ENCODE measurements at regions not wholly inside any gene's neighbourhood (a gene's known extent, or its start where the extent isn't known, plus 50 kb on each side); places are given as distances from the start of the nearest gene placed in this dataset.

DNA sequence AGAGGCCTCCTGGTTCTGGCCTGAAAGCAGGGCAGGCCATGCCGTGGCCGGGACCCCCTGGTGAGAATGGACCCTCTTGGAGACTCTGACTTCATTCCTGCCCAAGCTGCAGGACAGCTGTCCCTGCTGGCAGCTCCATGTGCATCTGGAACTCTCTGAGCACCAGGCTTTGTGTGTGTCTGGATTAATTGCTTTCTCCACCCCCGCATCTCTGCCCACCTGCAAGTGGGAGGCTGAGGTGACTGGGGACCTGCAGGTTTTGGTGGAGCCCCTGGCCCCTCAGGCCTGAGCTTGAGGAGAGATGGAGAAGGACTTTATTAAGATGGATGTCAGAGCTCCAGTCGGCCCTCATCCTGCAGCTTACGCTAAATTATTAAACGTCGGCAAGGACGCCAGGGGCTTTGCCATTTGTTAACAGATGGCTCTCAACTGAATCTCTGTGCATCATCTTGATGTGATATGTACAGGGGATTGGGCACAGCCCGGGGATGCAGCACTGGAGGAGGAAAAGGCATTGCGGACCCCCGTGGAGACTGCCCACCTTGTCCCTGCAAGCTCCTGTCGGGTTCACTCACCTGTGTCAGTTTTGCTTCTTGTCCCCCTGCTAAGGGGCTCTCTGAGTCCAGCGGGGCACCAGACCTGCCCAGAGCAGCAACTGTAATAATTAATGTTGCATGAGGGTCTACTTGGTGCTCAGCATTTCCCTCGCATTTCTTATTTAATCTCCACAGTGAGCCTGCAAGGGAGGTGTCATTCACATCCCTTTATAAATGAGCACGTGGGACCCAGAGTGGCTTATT is 154.1 kb upstream of the RPL38 start:
- DNase-seq (ENCODE audit: low spot score), result no peak

DNA sequence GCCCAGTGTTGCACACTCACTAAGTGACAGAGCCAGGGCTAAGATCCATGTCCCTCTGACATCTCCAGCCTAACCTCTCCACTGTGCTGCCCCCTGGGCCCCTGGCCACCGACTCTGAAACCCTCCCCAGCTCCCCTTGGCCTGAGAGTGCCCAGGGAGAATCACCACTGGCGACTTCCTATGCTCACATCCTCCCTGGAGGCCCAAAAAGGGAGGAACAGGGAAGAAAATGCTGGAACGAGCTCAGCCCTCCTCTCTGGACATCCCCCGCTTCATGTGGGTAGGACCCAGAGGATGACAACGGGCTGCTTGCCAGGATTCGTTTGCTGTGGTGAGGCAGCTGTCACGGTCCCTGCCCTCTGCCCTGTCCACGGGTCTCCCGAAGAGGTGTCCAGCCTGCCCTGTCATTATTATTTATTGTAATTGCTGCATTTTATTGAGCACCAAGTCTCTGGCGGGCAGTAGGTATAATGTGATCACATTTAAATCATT is 153.5 kb upstream of the RPL38 start:
- no peak for DNase-seq (ENCODE audit: low spot score)

DNA sequence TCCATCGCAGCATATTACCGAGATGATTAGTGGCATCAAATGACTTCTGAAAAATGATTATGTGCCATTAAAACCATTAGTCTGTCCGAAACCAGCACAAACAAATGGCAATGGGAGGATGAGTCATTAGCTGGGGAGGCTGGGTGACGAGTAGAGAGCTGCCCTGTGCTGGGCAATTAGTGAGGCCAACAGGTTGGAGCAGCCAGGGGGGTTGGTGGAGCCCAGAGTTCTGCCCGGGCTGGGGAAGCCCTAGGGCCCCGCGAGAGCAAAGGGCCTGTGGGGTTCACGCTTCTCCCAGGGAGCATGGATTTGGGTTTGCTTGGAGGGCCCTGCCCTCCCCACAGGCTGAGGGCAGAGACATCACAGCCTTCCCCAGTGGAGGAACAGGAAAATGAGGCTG is 152.1 kb upstream of the RPL38 start:
- DNase-seq (ENCODE audit: low spot score), result no peak

DNA sequence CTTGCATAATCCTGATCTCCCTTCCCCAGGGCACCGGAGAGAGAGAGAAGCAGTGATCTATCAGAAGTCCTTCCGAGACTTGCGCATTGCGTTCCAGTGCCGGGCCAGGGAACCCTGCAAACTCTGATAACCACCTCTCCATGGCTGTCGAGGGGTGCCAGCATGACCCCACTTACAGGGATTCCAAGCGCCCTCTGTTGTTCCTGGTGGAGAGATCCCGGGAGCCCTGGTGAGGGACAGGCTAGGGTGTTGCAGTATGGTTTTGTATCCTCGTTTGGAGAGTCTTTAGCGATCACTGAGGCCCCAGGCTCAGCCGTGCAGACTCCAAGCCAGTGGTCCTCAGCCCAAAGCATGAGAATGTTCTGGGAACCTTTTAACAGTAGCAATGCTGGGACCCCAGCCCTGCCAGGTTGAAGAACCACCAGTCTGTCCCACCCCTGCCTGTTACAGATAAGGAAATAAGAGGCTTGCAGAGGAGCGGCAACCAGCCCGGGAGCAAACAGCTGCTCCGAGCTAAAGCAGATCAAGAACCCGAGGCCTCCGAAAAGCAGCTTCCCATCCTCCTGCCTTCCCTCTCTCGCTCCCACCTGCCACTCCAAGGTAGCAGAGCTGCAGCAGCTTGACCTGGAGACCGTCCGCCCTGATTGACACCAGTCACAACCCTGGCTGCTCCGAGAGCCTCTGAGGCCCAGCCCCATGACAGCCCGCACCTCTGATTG is 150.3 kb upstream of the RPL38 start:
- DNase-seq (ENCODE audit: low spot score), result no peak

GRCh38 chr17:74053712-74054078 is 149.8 kb upstream of the RPL38 start:
- no peak for DNase-seq (ENCODE audit: low spot score)

DNA sequence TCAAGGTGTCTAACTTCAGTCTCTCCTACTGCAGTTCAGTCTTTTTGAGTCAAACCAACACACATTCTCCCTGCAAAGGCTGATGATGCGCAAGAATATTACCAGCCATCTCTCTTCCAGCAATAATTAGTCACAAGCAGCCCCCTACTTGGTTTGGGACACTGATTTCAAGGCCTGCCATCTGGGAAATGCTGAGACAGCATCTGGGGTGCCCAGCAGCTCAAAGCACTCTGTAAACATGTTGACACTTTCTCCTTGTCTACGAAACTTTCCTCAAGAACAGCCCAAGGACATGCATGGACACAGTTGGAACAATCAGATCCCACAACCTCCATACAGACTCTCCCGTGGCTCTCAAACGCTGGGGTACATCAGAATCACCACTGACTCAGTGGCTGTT is 149.2 kb upstream of the RPL38 start:
- no peak for DNase-seq (ENCODE audit: low spot score)

DNA sequence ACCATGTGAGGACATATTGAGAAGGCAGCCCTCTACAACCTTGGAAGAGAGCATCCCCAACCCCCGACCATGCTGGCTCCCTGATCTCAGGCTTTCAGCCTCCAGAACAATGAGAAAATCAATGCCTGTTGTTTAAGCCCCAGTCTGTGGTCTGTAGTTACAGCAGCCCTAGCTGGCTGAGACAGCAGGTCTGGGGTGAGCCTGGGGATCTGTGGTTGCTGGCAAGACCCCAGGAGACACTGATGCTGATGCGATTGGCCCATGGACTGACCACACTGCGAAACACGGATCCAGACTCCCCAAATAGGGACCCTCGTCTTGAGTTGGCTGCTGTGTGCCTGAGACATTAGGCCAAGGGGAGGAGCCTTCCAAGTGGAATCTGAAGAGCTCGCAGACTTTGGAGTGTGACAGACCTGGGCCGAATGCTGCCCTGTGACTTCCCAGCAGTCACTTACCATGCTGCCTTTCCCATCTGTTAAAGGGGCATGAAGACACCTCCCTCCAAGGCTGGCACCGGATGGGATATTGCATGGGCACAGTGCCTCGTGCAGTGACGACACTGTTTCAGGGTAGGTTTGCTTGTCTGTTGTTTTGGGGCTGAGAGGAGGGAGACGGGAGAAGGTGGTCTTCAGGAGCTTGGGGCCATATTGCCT is 147.8 kb upstream of the RPL38 start:
- DNase-seq (ENCODE audit: low spot score), result no peak

GRCh38 chr17:74059479-74060240 is 143.8 kb upstream of the RPL38 start:
- no peak for DNase-seq (ENCODE audit: low spot score)

DNA sequence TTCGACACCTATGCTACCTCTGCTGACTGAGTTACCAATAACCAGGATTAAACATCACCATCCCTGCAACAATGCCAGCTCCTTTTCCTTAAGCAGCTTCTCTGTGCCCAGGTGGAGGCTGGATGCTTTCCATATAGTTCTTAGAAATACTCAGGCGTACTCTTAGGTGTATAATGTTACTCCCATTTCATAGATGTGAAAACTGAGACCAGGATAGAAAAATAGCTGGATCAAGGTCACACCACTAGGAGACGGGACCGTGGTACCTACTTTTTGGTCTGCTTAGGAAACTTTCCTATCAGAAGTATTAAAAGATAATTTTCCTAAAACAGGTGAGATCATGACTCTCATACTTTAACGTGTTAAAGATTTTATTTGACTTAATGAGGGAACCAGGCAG is 141.7 kb upstream of the RPL38 start:
- DNase-seq (ENCODE audit: low spot score), result no peak

- no peak for DNase-seq (ENCODE audit: low spot score)
Observed at GRCh38 chr17:74062234-74062633, 141.2 kb upstream of the RPL38 start.

GRCh38 chr17:74063439-74063838 is 140.0 kb upstream of the RPL38 start:
- DNase-seq (ENCODE audit: low spot score), result no peak

DNA sequence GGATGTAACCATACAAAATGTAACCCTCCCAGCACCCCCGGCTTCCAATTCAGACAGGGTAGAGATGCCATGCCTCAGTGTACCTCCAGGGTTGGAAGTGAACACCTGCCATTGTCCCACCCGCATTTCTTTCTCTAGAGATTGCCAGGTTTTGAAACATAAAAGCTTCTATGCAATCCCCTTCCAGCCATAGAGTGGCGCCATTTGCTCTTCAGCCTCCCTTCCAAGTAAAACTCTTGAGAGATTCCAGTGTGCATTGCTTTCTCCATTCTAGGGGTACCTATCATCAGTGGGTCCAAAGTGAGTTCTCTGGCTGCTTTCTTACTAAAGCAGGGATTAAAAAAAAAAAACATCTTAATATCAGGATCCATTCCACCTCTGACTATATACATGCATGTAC is 133.1 kb upstream of the RPL38 start:
- no peak for DNase-seq (ENCODE audit: low spot score)

DNA sequence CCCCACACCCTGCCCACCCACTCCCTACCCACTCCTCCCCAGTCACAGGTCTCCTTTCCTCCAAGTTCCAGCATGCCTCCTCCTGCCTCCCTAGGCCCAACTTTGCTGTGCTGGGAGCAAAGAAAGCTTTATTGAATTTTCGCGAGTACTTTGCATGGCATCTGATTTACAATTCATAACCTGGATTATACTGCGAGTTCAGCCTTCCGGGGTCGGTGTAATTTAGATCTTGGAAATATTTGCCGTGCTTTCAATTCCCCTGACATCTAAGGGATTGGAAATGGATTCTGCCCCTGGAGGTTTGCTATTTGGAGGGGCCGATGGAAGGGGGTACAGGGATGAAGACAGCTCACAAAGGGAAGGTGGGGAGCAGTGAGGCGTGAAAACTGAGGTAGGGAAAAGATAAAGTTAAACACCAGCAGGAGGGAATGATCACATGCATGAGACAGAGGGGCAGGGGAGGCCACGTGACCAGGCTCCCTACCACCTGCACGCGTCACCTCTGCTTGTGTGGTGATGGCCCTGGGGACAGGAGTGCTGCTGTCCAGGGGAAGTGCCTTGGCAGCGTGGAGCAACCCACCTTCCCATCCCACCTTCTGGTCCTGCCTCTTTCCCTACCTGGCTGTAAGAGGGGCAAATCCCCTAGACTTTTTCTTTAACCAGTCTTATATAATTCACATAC is 132.3 kb upstream of the RPL38 start:
- no peak for DNase-seq (ENCODE audit: low spot score)

- DNase-seq (ENCODE audit: low spot score), result no peak
Observed at GRCh38 chr17:74072340-74072739, 131.1 kb upstream of the RPL38 start.

DNA sequence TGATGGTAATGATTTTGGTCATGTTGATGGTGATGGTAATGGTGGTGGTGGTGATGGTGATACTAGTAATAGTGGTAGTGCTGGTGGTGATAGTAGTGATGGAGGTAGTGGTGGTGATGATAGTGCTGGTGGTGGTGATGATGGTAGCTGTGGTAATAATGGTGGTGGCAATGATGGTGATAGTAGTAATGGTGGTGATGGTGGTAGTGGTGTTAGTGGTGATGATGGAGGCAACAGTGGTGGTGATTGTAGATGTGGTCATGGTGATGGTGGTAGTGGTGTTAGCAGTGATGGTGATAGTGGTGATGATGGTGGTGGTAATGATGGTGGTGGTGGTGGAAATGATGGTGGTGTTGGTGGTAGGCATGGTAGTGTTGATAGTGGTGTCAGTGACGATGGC is 127.0 kb upstream of the RPL38 start:
- DNase-seq (ENCODE audit: low spot score), result no peak

- no peak for DNase-seq (ENCODE audit: low spot score)
Observed at GRCh38 chr17:74077231-74077630, 126.2 kb upstream of the RPL38 start.

DNA sequence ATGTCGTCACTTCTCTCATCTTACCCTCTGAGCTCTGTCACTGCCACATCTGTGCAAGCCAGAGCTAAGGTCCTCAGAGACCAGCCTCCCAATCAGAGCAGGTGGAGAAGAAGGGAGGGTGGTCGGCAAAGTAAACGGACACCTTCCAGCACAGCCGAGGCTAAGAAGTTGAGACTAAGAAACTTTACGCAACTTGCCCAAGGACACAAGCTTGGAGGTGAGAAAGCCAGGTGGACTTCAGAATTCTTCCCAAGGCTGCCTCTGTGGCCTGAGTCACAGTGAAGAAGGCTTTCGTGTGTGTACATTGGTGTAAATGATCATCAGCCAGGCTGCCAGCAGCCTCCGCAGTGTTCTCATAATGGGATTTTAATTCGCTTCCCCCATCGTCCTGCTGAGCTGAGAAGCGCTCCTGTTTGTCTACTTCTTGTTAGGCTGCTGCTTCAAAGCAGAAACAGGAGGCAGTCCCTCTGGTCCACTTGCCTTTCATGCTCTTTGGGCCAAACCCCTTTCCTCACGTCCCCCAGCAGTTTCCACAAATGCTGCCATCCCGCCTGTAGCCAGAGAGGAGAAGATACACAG is 125.0 kb upstream of the RPL38 start:
- DNase-seq (ENCODE audit: low spot score), result no peak

GRCh38 chr17:74079537-74080300 is 123.8 kb upstream of the RPL38 start:
- DNase-seq (ENCODE audit: low spot score), result no peak

DNA sequence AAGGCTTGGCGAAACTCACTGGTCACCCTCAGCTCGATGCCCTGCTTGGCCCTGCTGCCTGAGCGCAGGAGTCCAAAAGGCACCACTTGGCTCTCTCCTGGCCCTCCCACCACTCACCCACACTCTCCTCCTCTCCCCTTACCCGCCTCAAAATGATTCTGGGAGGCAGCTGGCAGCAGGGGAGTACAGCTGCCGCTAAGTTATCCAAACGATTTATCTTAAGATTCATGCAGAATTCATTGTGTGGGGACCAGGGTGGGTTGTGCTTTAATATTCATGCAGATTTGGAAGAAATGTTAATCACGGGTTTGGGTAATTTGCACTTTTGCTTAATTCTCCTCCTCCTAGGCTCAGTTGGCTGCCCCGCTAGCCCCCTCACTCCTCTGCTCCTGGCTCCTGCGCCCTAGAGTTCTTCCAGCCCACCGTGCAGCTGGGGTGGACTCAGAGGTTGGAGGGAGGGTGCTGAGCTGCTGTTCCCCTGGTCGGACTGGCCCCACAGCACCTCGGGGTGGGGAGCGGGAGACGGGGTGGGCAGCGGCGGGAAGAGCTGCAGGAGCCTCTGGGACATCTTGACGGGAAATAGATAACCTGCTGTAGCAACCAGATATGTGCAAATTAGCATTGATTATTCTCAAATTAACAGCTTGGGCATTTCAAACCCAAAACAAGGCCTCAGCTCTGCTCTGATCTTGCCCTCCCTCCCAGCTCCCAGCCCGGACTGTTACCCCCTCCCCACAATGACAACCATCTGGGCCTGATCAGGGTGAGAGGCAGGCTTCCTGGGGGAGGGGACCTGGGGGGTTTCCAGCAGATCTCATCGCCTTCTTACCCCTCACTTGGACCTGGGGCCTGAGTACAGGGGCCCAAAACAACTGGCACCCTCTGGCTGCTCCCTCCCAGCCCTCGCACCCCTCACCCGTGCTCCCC is 122.6 kb upstream of the RPL38 start:
- DNase-seq (ENCODE audit: low spot score), result no peak
